Mammary epithelial cell (primary cell): ENCODE measurements at regions not wholly inside any gene's neighbourhood (a gene's known extent, or its start where the extent isn't known, plus 50 kb on each side); places are given as distances from the start of the nearest gene placed in this dataset.

Experiments used
- CTCF ChIP-seq, 2 donors: IDR thresholded peaks in 1 of 2; conservative IDR thresholded peaks in 1 of 2; 2 replicates each; pipeline ENCODE4 v1.5.1; 2011 to 2012; ENCODE audit warnings: inconsistent platforms in 2 of 2, low read length in 2 of 2, mild to moderate bottlenecking in 2 of 2, control low read depth in 1 of 2, low read depth in 1 of 2; ENCODE audit not compliant: insufficient read depth in 1 of 2; ENCODE audit errors: extremely low read depth in 1 of 2
- EZH2 ChIP-seq: IDR thresholded peaks from 2 replicates; pipeline ENCODE4 v1.6.1; 2012; ENCODE audit warnings: low read length, inconsistent platforms, borderline replicate concordance

DNA sequence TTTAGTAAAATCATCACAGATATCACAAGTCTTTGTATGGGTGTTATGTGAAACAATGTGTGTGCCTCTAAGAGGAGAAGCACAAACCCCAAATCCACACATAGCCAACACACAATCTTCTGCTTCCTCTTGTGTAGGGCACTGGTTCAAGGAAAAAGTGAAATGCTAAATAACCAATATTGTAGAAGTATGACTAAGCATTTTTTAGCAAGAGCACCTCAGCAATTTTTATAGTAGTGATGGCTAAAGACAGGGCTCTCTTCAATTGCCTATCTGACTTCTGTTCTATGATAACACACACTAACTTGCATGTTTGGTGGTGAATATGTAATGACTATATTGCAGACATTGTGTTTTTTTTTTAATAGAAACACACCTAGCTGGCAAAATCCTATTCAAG, 997.9 kb upstream of the ALCAM start:
- TF ChIP-seq CTCF (conservative IDR thresholded peaks at IDR 0.05 in 1 of 2, IDR thresholded peaks at IDR 0.05 in 1 of 2; ENCODE audit: extremely low read depth in 1 of 2, insufficient read depth in 1 of 2, low read depth in 1 of 2, low read length in 2 of 2) (no peak), EZH2 (no peak)
